Activated CD8-positive, alpha-beta T cell treated with anti-CD3 and anti-CD28 coated beads for 36 hours (primary cell): ENCODE measurements at regions not wholly inside any gene's neighbourhood (a gene's known extent, or its start where the extent isn't known, plus 50 kb on each side); places are given as distances from the start of the nearest gene placed in this dataset.

Experiments used
- ATAC-seq: fragments of 200-7000 bp; cut with Tn5 transposase; one replicate; pipeline ENCODE4 v1.10.0; 2021; ENCODE audit warnings: mild to moderate bottlenecking, moderate library complexity
- CTCF ChIA-PET: fragments of 350-600 bp; sonication (Branson Sonifier 250); formaldehyde crosslinking; loops from one replicate; lab custom pipeline; 2021; ENCODE audit warnings: antibody characterized with exemption; lab: Charles Lee
- POLR2A ChIA-PET: fragments of 350-600 bp; sonication (Branson Sonifier 250); formaldehyde crosslinking; loops from one replicate; lab custom pipeline; 2021; ENCODE audit warnings: antibody characterized with exemption; lab: Charles Lee
- DNase-seq: peaks from one replicate; pipeline ENCODE4 v3.0.0-alpha.2; 2020
- H3K27ac Mint-ChIP-seq: one replicate; pipeline ENCODE4 v1.8.0; 2021; ENCODE audit warnings: mild to moderate bottlenecking, mixed read lengths
- H3K27me3 Mint-ChIP-seq: one replicate; pipeline ENCODE4 v1.8.0; 2021; ENCODE audit warnings: mixed read lengths
- H3K36me3 Mint-ChIP-seq: one replicate; pipeline ENCODE4 v1.8.0; 2021; ENCODE audit warnings: low read depth, mixed read lengths
- H3K4me1 Mint-ChIP-seq: one replicate; pipeline ENCODE4 v1.8.0; 2021; ENCODE audit warnings: low read depth, mixed read lengths
- H3K4me3 Mint-ChIP-seq: one replicate; pipeline ENCODE4 v1.8.0; 2021; ENCODE audit warnings: mild to moderate bottlenecking, moderate library complexity, mixed read lengths
- H3K9me3 Mint-ChIP-seq: one replicate; pipeline ENCODE4 v1.8.0; 2021; ENCODE audit warnings: mixed read lengths
- intact Hi-C: fragments of 100-400 bp; cut with micrococcal nuclease; formaldehyde crosslinking; loops from one replicate; pipeline ENCODE4 v1.10.0; 2022
- TF ChIP-seq, protein P1 (sequence below): fragments of 200-600 bp; IDR thresholded peaks from one replicate; pipeline ENCODE4 v1.8.0; 2022; ENCODE audit warnings: antibody characterized with exemption, mild to moderate bottlenecking

DNA sequence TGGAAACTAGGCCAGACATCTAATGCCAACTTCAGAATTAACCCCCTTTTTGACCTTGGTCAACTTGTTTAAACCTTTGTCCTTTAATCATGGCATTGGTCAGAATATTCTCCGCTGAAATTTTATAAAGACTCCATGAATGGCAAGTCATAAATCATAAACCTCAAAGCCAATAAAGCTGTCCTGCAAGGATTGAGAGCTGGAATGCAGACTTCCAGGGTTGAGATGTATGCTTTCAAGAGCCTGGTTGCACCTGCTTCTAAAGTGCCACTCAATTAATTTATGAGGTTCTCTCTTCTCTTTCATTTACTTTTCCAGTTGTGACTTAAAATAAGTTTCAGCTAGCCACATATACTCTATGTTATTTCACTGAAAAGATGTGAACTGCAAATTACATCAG is 136.2 kb upstream of the HCCS start:
- no peak for DNase-seq
- Mint-ChIP-seq H3K36me3 (no peaks in the 10 kb centered on the region), H3K27ac (no peak overlapping the region), H3K4me1 (no peaks in the 10 kb centered on the region), H3K4me3 (no peak overlapping the region), H3K27me3 (no peaks in the 10 kb centered on the region), H3K9me3 (peaks cover 4% of the 10 kb centered on the region)
- intact Hi-C loops = no loop called here
- ChIA-PET CTCF (no interaction called here), POLR2A (no interaction called here)
- TF ChIP-seq, protein P1, sequence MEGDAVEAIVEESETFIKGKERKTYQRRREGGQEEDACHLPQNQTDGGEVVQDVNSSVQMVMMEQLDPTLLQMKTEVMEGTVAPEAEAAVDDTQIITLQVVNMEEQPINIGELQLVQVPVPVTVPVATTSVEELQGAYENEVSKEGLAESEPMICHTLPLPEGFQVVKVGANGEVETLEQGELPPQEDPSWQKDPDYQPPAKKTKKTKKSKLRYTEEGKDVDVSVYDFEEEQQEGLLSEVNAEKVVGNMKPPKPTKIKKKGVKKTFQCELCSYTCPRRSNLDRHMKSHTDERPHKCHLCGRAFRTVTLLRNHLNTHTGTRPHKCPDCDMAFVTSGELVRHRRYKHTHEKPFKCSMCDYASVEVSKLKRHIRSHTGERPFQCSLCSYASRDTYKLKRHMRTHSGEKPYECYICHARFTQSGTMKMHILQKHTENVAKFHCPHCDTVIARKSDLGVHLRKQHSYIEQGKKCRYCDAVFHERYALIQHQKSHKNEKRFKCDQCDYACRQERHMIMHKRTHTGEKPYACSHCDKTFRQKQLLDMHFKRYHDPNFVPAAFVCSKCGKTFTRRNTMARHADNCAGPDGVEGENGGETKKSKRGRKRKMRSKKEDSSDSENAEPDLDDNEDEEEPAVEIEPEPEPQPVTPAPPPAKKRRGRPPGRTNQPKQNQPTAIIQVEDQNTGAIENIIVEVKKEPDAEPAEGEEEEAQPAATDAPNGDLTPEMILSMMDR = no peak
- no peak for ATAC-seq

DNA sequence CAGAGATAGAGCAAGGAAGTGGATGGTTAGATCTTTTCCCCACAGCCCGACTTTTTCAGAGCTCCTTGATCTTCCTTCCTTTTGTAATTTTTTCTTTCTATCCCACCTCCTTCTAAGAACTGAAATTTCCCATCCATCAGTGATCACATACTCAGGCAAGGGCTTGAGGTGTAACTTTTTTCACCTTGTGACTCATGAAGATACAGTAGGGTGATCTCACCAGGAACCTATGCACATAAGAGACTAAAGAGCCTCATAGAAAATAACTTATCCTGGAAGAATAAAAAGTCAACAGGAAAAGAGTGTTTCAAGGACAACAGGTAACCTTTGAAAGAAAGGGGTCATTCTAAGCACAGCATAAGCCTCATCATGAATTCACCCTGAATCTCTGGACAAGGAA is 131.2 kb upstream of the HCCS start:
- DNase-seq (no peak), ATAC-seq (no peak)
- ChIA-PET POLR2A (no interaction called here), CTCF (no interaction called here)
- intact Hi-C loops = no loop called here
- TF ChIP-seq, protein P1 = no peak
- Mint-ChIP-seq H3K4me1 (no peaks in the 10 kb centered on the region), H3K27ac (no peak overlapping the region), H3K4me3 (no peak overlapping the region), H3K36me3 (no peaks in the 10 kb centered on the region), H3K9me3 (peaks cover 4% of the 10 kb centered on the region), H3K27me3 (no peaks in the 10 kb centered on the region)

DNA sequence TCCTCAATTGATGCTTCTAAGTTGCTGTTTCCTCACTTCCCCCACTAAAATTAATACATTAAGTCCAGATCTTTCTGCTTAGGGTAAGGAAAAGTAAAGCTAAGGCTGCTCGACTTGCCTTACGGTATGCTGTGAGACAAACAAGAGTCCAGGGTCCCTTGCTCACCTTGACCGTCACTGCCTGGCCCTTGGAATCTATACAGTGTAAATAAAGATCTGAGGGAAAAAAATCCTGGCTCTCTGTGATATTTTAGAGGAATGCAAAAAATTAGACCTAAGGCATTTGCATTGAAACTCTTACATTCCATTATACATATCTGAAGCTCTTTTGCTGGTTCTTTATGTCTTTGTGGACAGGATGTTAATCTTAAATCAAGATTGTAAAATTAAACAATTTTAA is 129.6 kb upstream of the HCCS start:
- H3K27ac Mint-ChIP-seq = no peak overlapping the region
- TF ChIP-seq, protein P1 = no peak
- ATAC-seq (no peak), DNase-seq (no peak)
- H3K36me3 Mint-ChIP-seq = no peaks in the 10 kb centered on the region
- peaks cover 4% of the 10 kb centered on the region for H3K9me3 Mint-ChIP-seq
- ChIA-PET POLR2A (no interaction called here), CTCF (no interaction called here)
- no peaks in the 10 kb centered on the region for H3K27me3 Mint-ChIP-seq
- no peak overlapping the region for H3K4me3 Mint-ChIP-seq
- intact Hi-C loops = no loop called here
- H3K4me1 Mint-ChIP-seq = no peaks in the 10 kb centered on the region

DNA sequence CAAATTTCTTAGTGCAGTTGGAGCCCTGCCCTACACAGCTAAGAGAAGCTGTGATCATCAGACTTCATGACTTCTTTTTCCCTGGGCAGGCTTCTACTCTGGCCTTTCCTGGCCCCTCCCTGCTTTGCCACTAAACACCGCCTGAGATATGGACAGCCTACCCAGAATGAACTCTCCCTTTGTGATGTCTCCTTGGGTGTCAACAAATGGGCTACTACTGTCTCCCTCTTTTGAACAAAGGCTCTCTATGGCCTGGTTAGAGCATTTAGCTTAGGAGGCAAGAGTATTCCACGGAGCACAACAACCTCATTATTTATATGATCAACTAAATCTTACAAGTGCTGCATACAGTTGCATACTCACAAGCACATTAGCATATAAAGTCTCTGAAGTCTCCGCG is 127.6 kb upstream of the HCCS start:
- H3K36me3 Mint-ChIP-seq = no peaks in the 10 kb centered on the region
- DNase-seq = no peak
- CTCF ChIA-PET = no interaction called here
- H3K4me3 Mint-ChIP-seq = no peak overlapping the region
- intact Hi-C loops = no loop called here
- H3K27ac Mint-ChIP-seq = no peak overlapping the region
- no peak for ATAC-seq
- H3K9me3 Mint-ChIP-seq = peaks cover 4% of the 10 kb centered on the region
- no peaks in the 10 kb centered on the region for H3K27me3 Mint-ChIP-seq
- H3K4me1 Mint-ChIP-seq = no peaks in the 10 kb centered on the region
- TF ChIP-seq, protein P1 = no peak
- POLR2A ChIA-PET = no interaction called here

DNA sequence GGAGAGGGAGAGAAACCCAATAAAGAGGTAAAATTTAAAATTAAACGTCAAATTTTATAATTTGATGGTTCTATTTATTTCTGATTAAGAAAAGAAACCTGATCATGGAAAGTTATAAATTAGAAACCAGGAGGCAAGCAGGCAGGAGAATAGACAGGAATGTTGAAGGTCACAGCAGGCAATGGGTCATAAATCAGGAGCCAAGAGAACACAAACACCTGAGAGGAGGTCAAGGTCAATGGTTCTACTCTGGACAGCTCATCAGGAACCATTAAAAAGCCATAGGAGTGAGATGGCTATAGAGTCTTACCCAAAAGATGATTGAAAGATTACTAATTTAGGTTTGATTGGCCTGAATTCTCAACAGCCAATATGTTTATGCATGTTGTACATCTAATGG is 126.9 kb upstream of the HCCS start:
- no peak for DNase-seq
- Mint-ChIP-seq H3K27ac (no peak overlapping the region), H3K36me3 (no peaks in the 10 kb centered on the region), H3K4me3 (no peak overlapping the region), H3K9me3 (peaks cover 4% of the 10 kb centered on the region), H3K4me1 (no peaks in the 10 kb centered on the region), H3K27me3 (no peaks in the 10 kb centered on the region)
- TF ChIP-seq, protein P1 = no peak
- ChIA-PET POLR2A (no interaction called here), CTCF (no interaction called here)
- intact Hi-C loops = no loop called here
- ATAC-seq = no peak
